Retina (tissue), 1 donor: ENCODE measurements at regions not wholly inside any gene's neighbourhood (a gene's known extent, or its start where the extent isn't known, plus 50 kb on each side); places are given as distances from the start of the nearest gene placed in this dataset.
"Not testable (repeated sequence)": the region's sequence is repeated elsewhere in the genome, so short reads cannot be mapped to it uniquely, and the experiment has no call there.

Experiments
- DNase-seq: peaks from one replicate; pipeline ENCODE4 v3.0.0-alpha.2; 2016

DNA sequence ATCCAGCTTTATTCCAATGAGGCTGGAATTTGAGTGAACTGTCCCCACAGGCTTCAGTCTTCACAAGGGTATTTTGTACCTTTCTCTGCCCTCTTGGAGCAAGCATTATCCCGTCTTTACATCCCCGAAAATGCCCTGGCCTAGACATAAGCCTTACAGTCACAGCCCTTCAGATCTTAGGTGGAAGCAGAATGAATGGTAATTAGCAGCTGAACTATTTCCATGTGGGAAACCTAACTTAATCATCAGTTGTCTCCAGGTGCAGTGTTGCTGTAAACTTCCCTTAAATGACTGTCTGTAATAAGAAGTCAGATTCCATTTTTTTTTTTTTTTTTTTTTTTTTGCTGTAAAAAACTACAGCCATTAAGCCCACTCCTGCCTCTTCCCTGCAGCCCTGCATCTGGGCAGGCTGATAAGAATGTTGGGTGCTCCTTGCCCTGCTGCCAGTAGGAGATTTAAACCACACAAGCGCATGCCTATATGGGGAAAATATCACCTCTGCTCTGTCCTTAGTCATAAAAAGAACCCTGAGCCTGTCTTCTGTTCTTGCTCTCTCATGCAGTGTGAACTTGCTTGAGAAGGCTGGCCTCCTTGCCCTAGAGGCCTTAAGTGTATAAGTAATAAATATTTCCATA is 426.8 kb upstream of the SLITRK5 start:
- DNase-seq: no peak

DNA sequence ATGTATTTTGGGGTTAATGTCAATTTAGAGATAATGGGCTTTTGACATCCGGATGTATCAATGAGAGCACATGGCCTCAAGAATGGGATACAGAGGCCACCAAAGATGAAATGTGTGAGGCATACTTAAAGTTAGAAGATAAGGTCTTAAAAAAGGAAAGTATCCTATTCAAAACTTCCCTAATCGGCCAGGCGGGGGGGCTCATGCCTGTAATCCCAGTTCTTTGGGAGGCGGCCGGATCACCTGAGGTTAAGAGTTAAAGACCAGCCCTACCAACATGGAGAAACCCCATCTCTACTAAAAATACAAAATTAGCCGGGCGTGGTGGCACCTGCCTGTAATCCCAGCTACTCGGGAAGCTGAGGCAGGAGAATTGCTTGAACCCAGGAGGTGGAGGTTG is 421.3 kb upstream of the SLITRK5 start:
- not testable (repeated sequence) for DNase-seq

- no peak for DNase-seq
Observed at GRCh38 chr13:87255394-87255793, 415.8 kb upstream of the SLITRK5 start.

DNA sequence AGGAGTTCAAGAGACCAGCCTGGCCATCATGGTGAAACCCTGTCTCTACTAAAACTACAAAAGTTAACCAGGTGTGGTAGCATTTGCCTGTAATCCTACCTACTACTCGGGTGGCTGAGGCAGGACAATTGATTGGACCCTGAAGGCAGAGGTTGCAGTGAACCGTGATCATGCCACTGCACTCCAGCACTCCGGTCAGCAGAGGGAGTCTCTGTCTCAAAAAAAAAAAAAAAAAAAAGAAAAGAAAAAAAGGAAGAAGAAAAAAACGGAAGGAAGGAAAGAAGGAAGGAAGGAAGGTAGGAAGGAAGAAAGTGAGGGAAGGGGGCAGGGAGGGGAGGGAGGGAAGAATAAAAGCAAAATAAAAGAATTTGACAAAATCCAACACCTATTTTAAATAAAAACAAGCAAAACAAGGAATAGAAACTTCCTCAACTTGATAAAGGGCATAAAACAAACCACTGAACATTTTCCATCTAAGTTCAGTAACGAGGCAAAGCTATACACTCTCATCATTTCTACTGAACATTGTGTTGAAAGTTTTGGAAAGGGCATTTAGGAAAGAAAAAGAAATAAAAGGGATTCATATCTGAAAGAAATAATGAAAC is 411.6 kb upstream of the SLITRK5 start:
- no peak for DNase-seq

DNA sequence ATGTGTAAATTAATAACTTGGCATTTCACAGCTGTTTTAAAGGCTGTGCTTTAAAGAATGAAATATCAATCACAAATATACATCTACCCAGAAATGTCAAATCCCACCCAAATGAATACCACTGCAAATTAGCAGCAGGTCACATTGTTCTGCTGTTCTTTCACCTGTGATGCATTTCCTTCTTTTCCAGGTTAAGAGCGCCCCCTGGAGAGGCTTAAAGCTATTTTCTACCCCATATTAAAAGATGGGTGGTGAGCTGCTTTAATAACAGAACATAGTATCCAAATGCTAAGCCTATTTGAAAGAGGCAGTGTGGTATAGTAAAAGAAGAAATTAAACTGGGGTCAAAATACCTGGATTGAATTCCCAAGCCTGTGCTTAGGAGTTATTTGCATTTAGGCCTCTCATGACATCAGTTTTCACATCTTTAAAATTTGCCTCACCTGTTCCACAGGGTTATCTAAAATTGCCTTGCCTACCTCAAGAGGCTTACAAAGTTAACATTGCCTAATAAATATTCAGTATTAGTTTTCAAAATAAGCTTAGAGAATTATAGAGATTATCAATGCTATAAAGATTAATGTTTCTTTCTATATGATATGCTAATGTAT is 396.9 kb upstream of the SLITRK5 start:
- DNase-seq: peak; percentile 57

- DNase-seq: no peak
Observed at GRCh38 chr13:87280139-87280538, 391.0 kb upstream of the SLITRK5 start.

- DNase-seq: no peak
Observed at GRCh38 chr13:87287721-87288120, 383.4 kb upstream of the SLITRK5 start.

DNA sequence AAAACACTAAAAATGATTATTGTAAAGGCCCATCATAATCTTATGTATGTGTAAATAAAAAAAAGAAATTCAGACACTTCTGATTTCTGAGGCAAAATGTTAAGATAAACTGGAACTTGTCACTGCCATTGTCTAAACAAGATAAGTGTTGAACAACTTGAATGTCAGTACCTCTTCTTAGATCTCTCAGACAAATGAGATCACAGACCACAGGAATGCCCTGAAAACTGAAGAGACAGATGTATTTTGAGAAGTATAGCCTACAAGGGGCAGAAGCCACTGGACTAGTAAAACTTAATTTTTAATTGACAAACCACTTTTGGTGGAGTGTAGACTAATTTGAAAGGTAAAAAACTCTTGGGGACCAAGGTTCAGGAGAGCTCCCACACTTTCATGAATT is 375.5 kb upstream of the SLITRK5 start:
- DNase-seq: no peak

- no peak for DNase-seq
Observed at GRCh38 chr13:87302034-87302433, 369.1 kb upstream of the SLITRK5 start.

- peak; percentile 44 for DNase-seq
Observed at GRCh38 chr13:87302931-87303330, 368.2 kb upstream of the SLITRK5 start.

GRCh38 chr13:87311165-87311564 is 360.0 kb upstream of the SLITRK5 start:
- DNase-seq: no peak

DNA sequence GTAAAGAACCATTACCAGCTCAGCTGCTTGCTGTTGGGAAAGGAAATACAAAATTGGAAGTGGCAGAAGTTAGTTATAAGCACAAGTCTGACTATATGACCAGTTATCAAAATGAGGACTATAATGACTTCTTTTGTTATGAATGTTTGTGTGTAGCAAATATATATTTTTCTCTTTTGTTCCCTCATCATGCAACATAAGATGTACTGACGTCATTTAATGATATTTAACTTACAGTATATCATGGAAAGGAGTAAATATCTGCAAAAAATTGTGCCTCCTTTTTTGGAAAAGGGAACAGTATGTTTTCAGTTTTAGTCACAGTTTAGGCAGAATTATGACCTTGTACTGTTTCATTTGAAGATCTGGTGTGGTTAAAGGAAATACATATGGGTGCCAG is 356.3 kb upstream of the SLITRK5 start:
- DNase-seq: no peak

- no peak for DNase-seq
Observed at GRCh38 chr13:87322386-87322785, 348.8 kb upstream of the SLITRK5 start.

- DNase-seq: no peak
Observed at GRCh38 chr13:87324558-87324957, 346.6 kb upstream of the SLITRK5 start.

DNA sequence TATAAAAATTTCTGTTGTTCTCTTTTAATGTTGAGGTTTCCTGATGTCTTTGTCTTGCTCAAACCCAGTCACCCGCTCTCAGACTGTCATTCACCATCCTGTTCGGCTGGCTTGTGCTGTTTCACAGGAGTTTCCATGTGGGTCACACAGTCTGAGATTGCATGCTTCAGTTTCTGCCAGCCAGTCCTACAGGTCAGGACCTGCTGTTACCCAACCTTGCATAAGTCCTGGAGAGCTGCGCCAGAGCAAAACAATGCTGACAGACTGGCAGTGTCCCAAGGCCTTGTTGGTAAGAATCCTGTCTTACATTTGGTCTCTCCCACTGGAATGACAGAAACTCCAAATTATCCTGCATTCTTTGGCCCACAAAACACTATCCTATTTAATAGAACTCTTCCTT is 340.0 kb upstream of the SLITRK5 start:
- DNase-seq: peak; percentile 27

DNA sequence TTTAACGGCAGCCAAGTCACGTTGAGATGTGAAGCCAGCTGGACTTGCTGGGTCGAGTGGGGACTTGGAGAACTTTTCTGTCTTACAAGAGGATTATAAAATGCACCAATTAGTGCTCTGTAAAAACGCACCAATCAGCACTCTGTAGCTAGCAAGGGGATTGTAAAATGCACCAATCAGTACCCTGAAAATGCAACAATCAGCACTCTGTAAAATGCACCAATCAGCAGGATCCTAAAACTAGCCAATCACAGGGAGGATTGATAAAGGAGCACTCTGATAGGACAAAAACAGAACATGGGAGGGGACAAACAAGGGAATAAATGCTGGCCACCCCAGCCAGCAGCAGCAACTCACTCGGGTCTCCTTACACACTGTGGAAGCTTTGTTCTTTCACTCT is 337.6 kb upstream of the SLITRK5 start:
- no peak for DNase-seq

DNA sequence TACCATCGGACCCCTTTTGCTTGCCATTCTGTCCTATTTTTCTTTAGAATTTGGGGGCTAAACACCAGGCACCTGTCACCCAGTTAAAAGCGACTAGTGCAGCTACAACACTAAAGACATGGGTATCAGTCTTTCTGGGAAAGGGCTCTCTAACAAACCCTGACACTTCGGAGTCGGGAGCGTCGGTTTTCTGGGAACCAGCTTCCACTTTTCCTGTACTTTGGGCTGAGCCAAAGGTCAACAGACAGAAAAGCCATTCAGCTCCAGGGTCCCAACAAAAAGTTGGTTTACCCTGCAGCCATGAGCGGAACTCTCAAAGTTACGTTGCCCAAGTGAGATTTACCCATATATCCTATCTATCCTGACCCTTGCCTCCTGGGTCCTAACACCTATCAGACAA is 337.0 kb upstream of the SLITRK5 start:
- DNase-seq: no peak

DNA sequence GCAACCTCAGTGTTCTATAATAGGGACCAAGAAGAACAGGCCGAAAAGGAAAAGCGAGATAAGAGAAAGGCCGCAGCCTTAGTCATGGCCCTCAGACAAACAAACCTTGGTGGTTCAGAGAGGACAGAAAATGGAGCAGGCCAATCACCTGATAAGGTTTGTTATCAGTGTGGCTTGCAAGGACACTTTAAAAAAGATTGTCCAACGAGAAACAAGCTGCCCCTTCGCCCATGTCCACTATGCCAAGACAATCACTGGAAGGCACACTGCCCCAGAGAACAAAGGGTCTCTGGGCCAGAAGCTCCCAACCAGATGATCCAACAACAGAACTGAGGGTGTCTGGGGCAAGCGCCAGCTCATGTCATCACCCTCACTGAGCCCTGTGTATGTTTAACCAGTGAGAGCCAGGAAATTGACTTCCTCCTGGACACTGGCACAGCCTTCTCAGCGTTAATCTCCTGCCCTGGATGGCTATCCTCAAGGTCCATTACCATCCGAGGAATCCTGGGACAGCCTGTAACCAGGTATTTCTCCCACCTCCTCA is 334.8 kb upstream of the SLITRK5 start:
- DNase-seq: not testable (repeated sequence)

DNA sequence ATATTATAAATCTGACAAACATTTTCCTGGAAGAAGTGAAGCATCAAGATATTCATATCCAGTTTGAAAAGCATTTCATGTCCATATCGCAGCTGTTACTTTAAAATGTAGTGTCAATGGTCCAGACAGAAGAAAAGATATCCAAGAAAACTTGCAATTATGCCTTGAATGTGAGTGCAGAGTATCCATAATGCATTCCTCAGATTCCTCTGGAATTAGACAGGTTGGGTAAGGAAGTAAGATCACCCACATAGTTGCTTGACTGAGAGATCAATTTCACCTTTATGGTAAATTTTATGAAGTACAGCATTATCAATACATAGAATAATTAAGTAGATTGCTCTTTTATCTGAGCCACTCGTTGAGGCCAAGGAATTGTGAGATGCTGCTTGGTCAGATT is 327.0 kb upstream of the SLITRK5 start:
- DNase-seq: no peak

GRCh38 chr13:87355451-87355850 is 315.7 kb upstream of the SLITRK5 start:
- no peak for DNase-seq

DNA sequence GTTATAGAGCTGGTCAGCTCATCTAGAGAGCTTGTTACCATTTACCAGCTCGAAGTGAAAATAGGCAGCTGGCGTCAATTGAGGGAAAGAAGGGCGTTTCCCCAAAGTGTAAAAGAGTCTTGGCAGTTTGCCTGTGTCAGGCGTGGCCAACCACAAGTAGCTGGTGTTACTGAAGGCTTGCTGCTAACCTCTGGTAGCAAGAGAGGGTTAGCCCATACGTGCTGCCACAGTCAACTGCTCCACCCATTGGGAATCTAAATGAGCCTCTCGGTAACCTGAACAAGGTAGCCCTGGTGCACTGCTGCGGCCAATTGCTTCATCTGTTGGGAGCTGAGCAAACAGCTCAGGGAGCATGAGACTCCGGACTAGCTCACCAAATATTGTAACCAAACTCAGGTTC is 314.9 kb upstream of the SLITRK5 start:
- DNase-seq: no peak

GRCh38 chr13:87358319-87358718 is 312.9 kb upstream of the SLITRK5 start:
- DNase-seq: no peak

- DNase-seq: no peak
Observed at GRCh38 chr13:87361216-87361615, 310.0 kb upstream of the SLITRK5 start.

- no peak for DNase-seq
Observed at GRCh38 chr13:87368639-87369038, 302.5 kb upstream of the SLITRK5 start.
